Uterus (tissue), 3 donors: ENCODE measurements at regions not wholly inside any gene's neighbourhood (a gene's known extent, or its start where the extent isn't known, plus 50 kb on each side); places are given as distances from the start of the nearest gene placed in this dataset.

ENCODE experiments used
- DNase-seq, 2 donors: peaks; one replicate each; pipeline ENCODE4 v3.0.0-alpha.2; 2019 to 2020
- H3K27ac ChIP-seq, 2 donors: fragments of 200-600 bp; sonication (generic); 1 replicate in 1 of 2; 2 replicates in 1 of 2; pipeline ENCODE4 v1.5.1; 2016 to 2018
- H3K27me3 ChIP-seq, 2 donors: fragments of 200-600 bp; sonication (generic); one replicate each; pipeline ENCODE4 v1.5.1; 2018 to 2019; ENCODE audit warnings: control low read depth in 1 of 2
- H3K36me3 ChIP-seq, 2 donors: fragments of 200-600 bp; sonication (generic); one replicate each; pipeline ENCODE4 v1.5.1; 2019; ENCODE audit warnings: control low read depth in 1 of 2
- H3K4me1 ChIP-seq, 2 donors: fragments of 200-600 bp; sonication (generic); one replicate each; pipeline ENCODE4 v1.5.1; 2018 to 2019; ENCODE audit warnings: control low read depth in 1 of 2
- H3K4me3 ChIP-seq, 2 donors: fragments of 200-600 bp; sonication (generic); 1 replicate in 1 of 2; 2 replicates in 1 of 2; pipeline ENCODE4 v1.5.1; 2018 to 2019; ENCODE audit warnings: mild to moderate bottlenecking in 1 of 2
- H3K9me3 ChIP-seq, 2 donors: fragments of 200-600 bp; sonication (generic); one replicate each; pipeline ENCODE4 v1.5.1; 2019; ENCODE audit warnings: control low read depth in 1 of 2
- CTCF ChIP-seq, 4 experiments: fragments of 200-600 bp in 2 of 4; fragments of 450-650 bp in 2 of 4; sonication (generic) in 2 of 4; IDR thresholded peaks; one replicate each; pipeline ENCODE4 v1.5.1; 2016 to 2019; ENCODE audit warnings: antibody characterized with exemption in 4 of 4, mild to moderate bottlenecking in 2 of 4, moderate library complexity in 1 of 4
- POLR2A ChIP-seq, 2 donors: fragments of 450-650 bp; IDR thresholded peaks; one replicate each; pipeline ENCODE4 v1.6.1; 2016; ENCODE audit warnings: antibody characterized with exemption in 2 of 2, mild to moderate bottlenecking in 1 of 2, moderate library complexity in 1 of 2
- intact Hi-C: fragments of 100-400 bp; cut with DNase I; formaldehyde crosslinking; loops from one replicate; pipeline ENCODE4 v1.15.1; 2023; ENCODE audit warnings: low total_unique reads
- donor health status: DM: yes; HTN: yes; CAD: no.

DNA sequence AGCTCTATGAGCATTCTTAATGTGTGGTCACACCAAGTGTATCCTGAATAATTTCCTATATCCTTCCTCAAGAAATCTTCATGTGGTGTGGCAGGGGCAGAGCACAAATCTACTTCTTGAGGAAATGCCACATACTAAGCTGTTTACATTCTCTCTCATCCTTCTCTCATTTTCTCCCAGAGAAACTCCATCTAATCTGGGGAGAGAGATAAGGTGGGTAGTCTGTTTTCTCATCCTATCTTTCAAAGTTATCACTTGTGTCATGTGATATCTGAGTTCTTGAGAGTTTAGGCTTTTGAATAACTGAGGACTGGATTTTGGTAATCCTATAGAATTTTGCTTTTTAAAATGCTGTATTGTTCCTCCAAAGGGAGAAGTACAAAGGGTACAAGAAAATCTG, 141.9 kb upstream of the LRRC7 start:
- no peaks in the 10 kb centered on the region for H3K4me1 ChIP-seq
- H3K4me3 ChIP-seq = no peak overlapping the region
- H3K9me3 ChIP-seq = no peaks in the 10 kb centered on the region
- intact Hi-C loops = no loop called here
- no peak for DNase-seq
- TF ChIP-seq CTCF (IDR thresholded peaks at IDR 0.05) (no peak), POLR2A (IDR thresholded peaks at IDR 0.05) (no peak)
- H3K27me3 ChIP-seq = no peaks in the 10 kb centered on the region
- H3K27ac ChIP-seq = no peak overlapping the region
- H3K36me3 ChIP-seq = no peaks in the 10 kb centered on the region

DNA sequence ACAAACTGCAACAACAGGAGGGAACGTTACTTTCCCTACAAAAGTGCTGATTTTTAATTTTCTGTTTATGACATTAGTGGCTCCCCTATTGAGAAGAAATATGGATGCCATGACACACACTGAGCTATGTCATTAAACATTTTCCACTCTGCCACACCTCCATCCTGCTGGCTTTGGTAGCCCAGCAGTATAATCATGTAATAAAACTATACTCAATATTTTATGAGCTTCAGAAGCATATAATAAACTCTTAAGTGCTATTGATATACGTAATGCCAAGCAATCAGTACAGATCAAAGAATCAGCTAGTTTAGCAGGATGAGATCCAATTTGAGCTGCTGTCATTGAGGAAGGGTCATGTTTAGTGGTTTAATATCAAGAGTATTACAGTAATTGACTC, 141.3 kb upstream of the LRRC7 start:
- TF ChIP-seq CTCF (IDR thresholded peaks at IDR 0.05) = no peak
- no peak for TF ChIP-seq POLR2A (IDR thresholded peaks at IDR 0.05)
- H3K36me3 ChIP-seq = no peaks in the 10 kb centered on the region
- H3K9me3 ChIP-seq = no peaks in the 10 kb centered on the region
- no peaks in the 10 kb centered on the region for H3K27me3 ChIP-seq
- no peak overlapping the region for H3K27ac ChIP-seq
- intact Hi-C loops = no loop called here
- H3K4me3 ChIP-seq = no peak overlapping the region
- no peaks in the 10 kb centered on the region for H3K4me1 ChIP-seq
- DNase-seq = no peak

- Histone ChIP-seq H3K4me1 (no peaks in the 10 kb centered on the region), H3K27ac (no peak overlapping the region), H3K36me3 (no peaks in the 10 kb centered on the region), H3K4me3 (no peak overlapping the region), H3K27me3 (no peaks in the 10 kb centered on the region), H3K9me3 (no peaks in the 10 kb centered on the region)
- intact Hi-C loops = no loop called here
- no peak for DNase-seq
- TF ChIP-seq CTCF (IDR thresholded peaks at IDR 0.05) (no peak), POLR2A (IDR thresholded peaks at IDR 0.05) (no peak)
Observed at GRCh38 chr1:69433073-69433472, 134.6 kb upstream of the LRRC7 start.

DNA sequence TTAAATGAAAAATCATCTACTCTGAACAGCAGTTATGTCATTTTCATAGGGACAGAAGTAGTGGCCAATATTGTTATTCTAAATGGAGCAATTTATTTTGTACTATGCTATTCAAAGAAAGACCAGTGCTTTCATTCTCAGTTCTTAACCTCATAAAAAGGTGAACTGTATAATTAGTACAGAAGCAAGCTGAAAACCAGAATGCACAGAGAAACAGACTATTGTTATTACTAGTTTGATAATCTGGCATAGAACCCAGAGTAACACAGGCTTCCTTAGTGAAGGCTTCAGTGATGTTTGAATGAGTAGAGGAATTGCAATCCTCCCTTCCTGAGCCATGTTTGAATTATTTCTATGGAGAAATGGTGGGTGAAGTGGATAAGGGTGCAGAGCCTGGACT, 131.6 kb upstream of the LRRC7 start:
- H3K9me3 ChIP-seq = no peaks in the 10 kb centered on the region
- intact Hi-C loops = no loop called here
- H3K4me1 ChIP-seq = no peaks in the 10 kb centered on the region
- H3K27me3 ChIP-seq = no peaks in the 10 kb centered on the region
- H3K36me3 ChIP-seq = no peaks in the 10 kb centered on the region
- H3K27ac ChIP-seq = no peak overlapping the region
- TF ChIP-seq CTCF (IDR thresholded peaks at IDR 0.05) = no peak
- DNase-seq = no peak
- H3K4me3 ChIP-seq = no peak overlapping the region

DNA sequence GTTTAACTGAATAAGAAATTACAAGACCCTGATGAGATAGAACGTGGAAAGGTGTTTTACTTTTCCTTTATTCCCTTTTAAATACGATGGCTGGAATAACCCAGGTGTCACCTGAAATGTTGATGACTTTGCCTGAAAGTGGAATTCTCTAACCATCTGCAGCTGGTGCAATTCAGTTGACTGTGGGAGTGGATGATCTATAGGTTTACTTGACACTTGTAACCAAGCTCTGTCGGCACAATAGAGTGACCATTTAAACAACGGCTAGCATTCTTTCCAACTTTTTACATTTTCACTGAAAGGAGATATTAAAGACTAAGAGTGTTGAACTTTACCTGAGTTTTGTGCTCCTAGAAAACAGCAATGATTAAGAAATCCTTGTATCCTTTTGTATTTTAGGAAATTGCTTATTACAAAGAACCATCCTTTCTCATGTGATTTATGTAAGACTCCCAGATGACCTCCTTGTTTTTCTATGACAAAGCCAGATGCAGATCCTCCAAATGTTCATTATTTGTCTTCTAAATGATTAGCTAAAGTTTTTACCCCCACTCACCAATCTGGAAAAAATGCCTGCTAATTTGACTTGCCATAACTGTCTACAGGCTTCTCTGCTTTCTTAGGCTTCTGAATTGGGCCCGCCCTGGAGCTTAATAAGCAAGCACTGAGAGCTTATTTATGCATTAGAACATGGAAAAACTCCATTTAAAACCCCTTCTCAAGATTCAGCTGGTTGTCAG, 129.5 kb upstream of the LRRC7 start:
- Histone ChIP-seq H3K4me1 (no peaks in the 10 kb centered on the region), H3K4me3 (no peak overlapping the region), H3K9me3 (no peaks in the 10 kb centered on the region), H3K27me3 (no peaks in the 10 kb centered on the region), H3K27ac (no peak overlapping the region), H3K36me3 (no peaks in the 10 kb centered on the region)
- TF ChIP-seq POLR2A (IDR thresholded peaks at IDR 0.05) (no peak), CTCF (IDR thresholded peaks at IDR 0.05) (no peak)
- no peak for DNase-seq
- intact Hi-C loops = no loop called here
